Neural cell (in vitro differentiated cells): ENCODE measurements at regions not wholly inside any gene's neighbourhood (a gene's known extent, or its start where the extent isn't known, plus 50 kb on each side); places are given as distances from the start of the nearest gene placed in this dataset.

Experiments used
- H2AFZ ChIP-seq: fragments of 200-600, 300-800 bp; sonication (generic), shearing (Covaris generic); 2 replicates; pipeline ENCODE4 v1.6.0; 2014; ENCODE audit warnings: low read depth, mild to moderate bottlenecking, antibody characterized with exemption, low read length, moderate library complexity
- H3F3A ChIP-seq: fragments of 200-600 bp; shearing (Covaris generic); 2 replicates; pipeline ENCODE4 v1.6.1; 2016; ENCODE audit warnings: mild to moderate bottlenecking, moderate library complexity, mixed read lengths, antibody characterized with exemption, low read length; ENCODE audit not compliant: insufficient read depth, poor library complexity, severe bottlenecking
- H3K27ac ChIP-seq: fragments of 200-600, 300-800 bp; sonication (generic), shearing (Covaris generic); 2 replicates; pipeline ENCODE4 v1.5.1; 2014; ENCODE audit warnings: mild to moderate bottlenecking, low read length, moderate library complexity
- H3K27me3 ChIP-seq: fragments of 300-800, 200-600 bp; sonication (generic), shearing (Covaris generic); 2 replicates; pipeline ENCODE4 v1.6.0; 2014; ENCODE audit warnings: mild to moderate bottlenecking, low read depth, low read length, moderate library complexity; ENCODE audit not compliant: insufficient read depth
- H3K36me3 ChIP-seq: fragments of 300-800, 200-600 bp; sonication (generic), shearing (Covaris generic); 2 replicates; pipeline ENCODE4 v1.5.1; 2014; ENCODE audit warnings: mild to moderate bottlenecking, antibody characterized with exemption, low read length, moderate library complexity; ENCODE audit not compliant: insufficient read depth
- H3K4me2 ChIP-seq: fragments of 300-800, 200-600 bp; sonication (generic), shearing (Covaris generic); 2 replicates; pipeline ENCODE4 v1.6.0; 2014; ENCODE audit warnings: mild to moderate bottlenecking, low read length
- H3K4me3 ChIP-seq: fragments of 300-800, 200-600 bp; sonication (generic), shearing (Covaris generic); 2 replicates; pipeline ENCODE4 v1.5.1; 2014; ENCODE audit warnings: mild to moderate bottlenecking, low read length, moderate library complexity
- H3K79me2 ChIP-seq: fragments of 200-600 bp; shearing (Covaris generic); replicated peaks from 2 replicates; pipeline ENCODE4 v1.6.0; 2014; ENCODE audit warnings: mild to moderate bottlenecking, low read length, moderate library complexity; ENCODE audit not compliant: insufficient read depth
- H3K9ac ChIP-seq: fragments of 300-800, 200-600 bp; sonication (generic), shearing (Covaris generic); 2 replicates; pipeline ENCODE4 v1.6.1; 2016; ENCODE audit warnings: mild to moderate bottlenecking, low read length, mixed read lengths
- H3K9me2 ChIP-seq: fragments of 200-600 bp; shearing (Covaris generic); 2 replicates; pipeline ENCODE4 v1.6.1; 2016; ENCODE audit warnings: mild to moderate bottlenecking, low read length, mixed read lengths; ENCODE audit not compliant: insufficient read depth
- H3K9me3 ChIP-seq: fragments of 200-600, 300-800 bp; sonication (generic), shearing (Covaris generic); 2 replicates; pipeline ENCODE4 v1.6.1; 2016; ENCODE audit warnings: mild to moderate bottlenecking, mixed run types, low read length, moderate library complexity, mixed read lengths
- H4K20me1 ChIP-seq: fragments of 200-600 bp; shearing (Covaris generic); 2 replicates; pipeline ENCODE4 v1.6.1; 2016; ENCODE audit warnings: mild to moderate bottlenecking, mixed run types; ENCODE audit not compliant: insufficient read depth
- CTCF ChIP-seq: fragments of 450-650 bp; IDR thresholded peaks from 2 replicates; pipeline ENCODE4 v1.5.1; 2014; ENCODE audit warnings: antibody characterized with exemption, mild to moderate bottlenecking, moderate library complexity; ENCODE audit not compliant: poor library complexity, severe bottlenecking
- EP300 ChIP-seq: fragments of 450-650 bp; conservative IDR thresholded peaks from 2 replicates; pipeline ENCODE4 v1.6.1; 2014; ENCODE audit warnings: antibody characterized with exemption, mild to moderate bottlenecking, moderate library complexity; ENCODE audit not compliant: poor library complexity, severe bottlenecking
- EZH2 ChIP-seq: fragments of 200-600, 300-800 bp; shearing (Covaris generic), sonication (generic); IDR thresholded peaks from 2 replicates; pipeline ENCODE4 v1.6.1; 2014; ENCODE audit warnings: antibody characterized with exemption, low read length, borderline replicate concordance, mild to moderate bottlenecking; ENCODE audit not compliant: insufficient read depth, poor library complexity, severe bottlenecking
- MXI1 ChIP-seq: fragments of 450-650 bp; conservative IDR thresholded peaks from 2 replicates; pipeline ENCODE4 v1.6.1; 2014; ENCODE audit warnings: antibody characterized with exemption, mild to moderate bottlenecking; ENCODE audit not compliant: poor library complexity, severe bottlenecking
- POLR2AphosphoS5 ChIP-seq: IDR thresholded peaks from 2 replicates; pipeline ENCODE4 v1.6.1; 2012
- RAD21 ChIP-seq: fragments of 450-650 bp; conservative IDR thresholded peaks from 2 replicates; pipeline ENCODE4 v1.6.1; 2014; ENCODE audit warnings: antibody characterized with exemption, mild to moderate bottlenecking, moderate library complexity
- REST ChIP-seq: IDR thresholded peaks from 2 replicates; pipeline ENCODE4 v1.6.1; 2012; ENCODE audit warnings: borderline replicate concordance
- SMC3 ChIP-seq: fragments of 450-650 bp; conservative IDR thresholded peaks from 2 replicates; pipeline ENCODE4 v1.6.1; 2014; ENCODE audit warnings: antibody characterized with exemption, mild to moderate bottlenecking, moderate library complexity; ENCODE audit not compliant: poor library complexity
- TAF1 ChIP-seq: IDR thresholded peaks from 2 replicates; pipeline ENCODE4 v1.6.1; 2012; ENCODE audit warnings: low read depth

GRCh38 chr2:192775011-192775410, 580.3 kb upstream of the TMEFF2 start:
- Histone ChIP-seq H3K79me2 (no peaks in the 10 kb centered on the region), H2AFZ (no peak overlapping the region), H3K9ac (no peak overlapping the region), H4K20me1 (no peaks in the 10 kb centered on the region), H3F3A (no peaks in the 10 kb centered on the region), H3K27ac (no peak overlapping the region), H3K36me3 (no peaks in the 10 kb centered on the region), H3K4me3 (no peak overlapping the region), H3K9me3 (no peaks in the 10 kb centered on the region), H3K4me2 (no peak overlapping the region), H3K9me2 (no peaks in the 10 kb centered on the region), H3K27me3 (no peaks in the 10 kb centered on the region)
- TF ChIP-seq CTCF (no peak), REST (no peak), MXI1 (no peak), SMC3 (no peak), TAF1 (no peak), RAD21 (no peak), EZH2 (no peak), EP300 (no peak), POLR2AphosphoS5 (no peak)

- TF ChIP-seq POLR2AphosphoS5: no peak
- H3K4me3 ChIP-seq: no peak overlapping the region
- H3K9ac ChIP-seq: no peak overlapping the region
- H2AFZ ChIP-seq: no peak overlapping the region
- no peak overlapping the region for H3K4me2 ChIP-seq
- H3K9me3 ChIP-seq: no peaks in the 10 kb centered on the region
- no peaks in the 10 kb centered on the region for H3F3A ChIP-seq
- no peaks in the 10 kb centered on the region for H3K9me2 ChIP-seq
- no peak overlapping the region for H3K27ac ChIP-seq
- no peaks in the 10 kb centered on the region for H3K79me2 ChIP-seq
- H3K27me3 ChIP-seq: no peaks in the 10 kb centered on the region
- no peaks in the 10 kb centered on the region for H4K20me1 ChIP-seq
- H3K36me3 ChIP-seq: no peaks in the 10 kb centered on the region
Observed at GRCh38 chr2:192773044-192773443, 578.3 kb upstream of the TMEFF2 start.

GRCh38 chr2:192749611-192750200, 555.0 kb upstream of the TMEFF2 start:
- Histone ChIP-seq H3K27ac (no peak overlapping the region), H4K20me1 (no peaks in the 10 kb centered on the region), H3K4me2 (no peak overlapping the region), H3K9me2 (no peaks in the 10 kb centered on the region), H3K27me3 (no peaks in the 10 kb centered on the region), H3K4me3 (no peak overlapping the region), H2AFZ (no peak overlapping the region), H3K79me2 (no peaks in the 10 kb centered on the region), H3K36me3 (no peaks in the 10 kb centered on the region), H3K9me3 (no peaks in the 10 kb centered on the region), H3F3A (no peaks in the 10 kb centered on the region), H3K9ac (no peak overlapping the region)
- TF ChIP-seq POLR2AphosphoS5 (no peak), MXI1 (no peak), RAD21 (peak; percentile 55), REST (no peak), CTCF (peak; percentile 55), SMC3 (peak; percentile 35)
